ENCODE measurements at regions not wholly inside any gene's neighbourhood (a gene's known extent, or its start where the extent isn't known, plus 50 kb on each side); places are given as distances from the start of the nearest gene placed in this dataset.
"Not testable (repeated sequence)": the region's sequence is repeated elsewhere in the genome, so short reads cannot be mapped to it uniquely, and the experiment has no call there.

DNA sequence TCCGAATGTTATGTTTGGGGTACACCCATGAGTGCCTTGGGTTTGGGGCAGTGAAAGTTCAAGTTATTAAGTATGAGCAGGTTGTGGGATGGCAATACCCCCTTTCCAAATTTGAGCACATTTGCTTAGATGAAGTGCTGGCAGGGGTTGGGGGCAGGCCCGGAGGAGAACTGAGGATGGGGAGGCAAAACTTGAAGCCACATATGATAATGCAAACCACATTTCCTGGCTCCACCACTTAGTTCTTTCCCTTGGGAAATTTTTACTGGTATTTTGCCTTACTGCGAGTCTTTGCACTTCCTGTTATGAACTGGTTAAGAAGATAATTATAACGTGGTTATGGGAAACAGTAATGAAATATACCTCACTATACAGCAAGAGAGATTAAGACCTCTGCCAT lies 336.0 kb upstream of the ONECUT1 start:
- DNase-seq (ENCODE audit: low read depth) = no peak

DNA sequence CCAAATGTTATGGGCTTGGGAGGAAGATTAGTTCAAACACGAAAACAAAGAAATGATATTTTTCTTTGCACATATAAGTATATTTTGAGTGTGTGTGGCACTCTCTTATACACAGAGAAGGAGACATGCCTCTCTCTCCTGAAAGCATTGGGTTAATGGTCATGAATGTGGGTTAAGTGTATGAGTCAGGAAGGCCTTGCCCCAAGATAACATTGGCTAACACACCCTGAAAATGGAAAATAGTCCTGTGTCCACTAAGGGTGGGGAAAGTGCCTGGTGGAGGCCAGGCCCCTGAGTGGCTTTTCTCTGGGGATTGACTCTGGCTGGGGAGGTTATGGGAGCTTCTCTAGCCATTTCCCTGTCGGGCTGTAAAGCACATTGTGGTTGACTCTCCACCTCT lies 332.7 kb upstream of the ONECUT1 start:
- no peak for DNase-seq (ENCODE audit: low read depth)

DNA sequence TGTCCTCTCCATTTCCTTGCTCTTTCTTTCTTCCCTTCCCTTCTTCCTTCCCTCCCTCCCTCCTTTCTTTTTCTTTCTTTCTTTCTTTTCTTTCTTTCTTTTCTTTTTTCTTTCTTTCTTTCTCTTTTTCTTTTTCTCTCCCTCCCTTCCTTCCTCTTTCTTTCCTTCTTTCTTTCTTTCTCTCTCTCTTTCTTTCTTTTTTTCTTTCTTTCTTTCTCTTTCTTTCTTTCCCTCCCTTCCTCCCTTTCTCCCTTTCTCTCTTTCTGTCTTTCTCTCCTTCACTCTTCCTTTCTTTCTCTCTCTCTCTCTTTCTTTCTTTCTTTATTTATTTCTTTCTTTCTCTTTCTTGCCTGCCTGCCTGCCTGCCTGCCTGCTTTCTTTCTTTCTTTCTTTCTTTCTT lies 326.8 kb upstream of the ONECUT1 start:
- not testable (repeated sequence) for DNase-seq (ENCODE audit: low read depth)

DNA sequence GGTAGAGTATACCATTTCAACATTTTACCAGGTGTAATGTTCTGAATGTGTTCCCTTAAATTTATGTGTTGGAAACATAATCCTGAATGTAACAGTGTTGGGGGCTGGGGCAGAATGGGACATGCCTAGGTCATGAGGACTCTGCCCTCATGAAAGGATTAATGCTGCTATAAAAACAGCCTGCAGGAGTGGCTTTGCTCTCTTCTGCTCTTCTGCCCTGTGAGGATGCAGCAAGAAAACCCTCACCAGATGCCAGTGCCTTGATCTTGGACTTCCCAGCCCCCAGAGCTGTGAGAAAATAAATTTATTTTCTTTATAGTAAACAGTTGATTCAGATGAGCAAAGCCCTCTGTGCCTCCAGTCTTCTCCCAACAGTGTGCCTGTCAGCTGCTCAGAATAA lies 326.0 kb upstream of the ONECUT1 start:
- no peak for DNase-seq (ENCODE audit: low read depth)

DNA sequence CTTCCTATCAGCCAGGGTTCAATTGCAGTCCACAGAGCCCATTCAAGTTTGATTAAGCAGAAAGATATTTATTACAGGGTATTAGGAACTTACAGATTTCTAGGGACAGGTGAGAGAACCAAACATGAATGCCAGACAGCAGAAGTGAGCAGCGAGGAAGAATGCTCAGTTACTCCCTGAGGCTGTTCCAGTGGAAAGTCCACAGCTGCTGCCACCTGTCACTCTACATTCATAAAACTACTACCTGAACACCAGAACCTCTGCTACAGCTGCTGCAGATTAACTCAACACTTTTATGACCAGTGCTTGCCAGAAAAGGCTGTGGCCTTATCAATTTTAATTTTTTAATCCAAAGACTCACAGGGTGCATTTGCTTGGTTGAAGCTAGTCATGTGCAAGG lies 325.4 kb upstream of the ONECUT1 start:
- no peak for DNase-seq (ENCODE audit: low read depth)

DNA sequence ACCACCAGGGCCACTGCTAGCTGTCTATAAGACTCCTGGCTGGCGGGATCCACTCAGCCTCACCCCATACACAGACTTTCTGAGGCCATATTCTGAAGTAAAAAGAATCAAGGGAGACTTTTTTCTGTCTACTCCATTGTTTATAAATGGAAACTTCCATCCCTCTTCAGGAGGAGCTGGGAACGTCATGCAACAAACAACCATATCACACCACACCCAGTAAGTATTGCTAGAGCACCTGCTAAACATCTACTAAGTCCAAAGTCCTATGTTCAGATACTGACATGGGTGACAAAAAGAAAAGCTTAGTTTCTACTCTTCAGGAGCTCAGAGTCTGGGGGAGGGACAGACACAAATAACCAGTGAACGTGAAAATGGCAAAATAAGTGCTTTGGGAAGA lies 324.8 kb upstream of the ONECUT1 start:
- DNase-seq (ENCODE audit: low read depth) = no peak

DNA sequence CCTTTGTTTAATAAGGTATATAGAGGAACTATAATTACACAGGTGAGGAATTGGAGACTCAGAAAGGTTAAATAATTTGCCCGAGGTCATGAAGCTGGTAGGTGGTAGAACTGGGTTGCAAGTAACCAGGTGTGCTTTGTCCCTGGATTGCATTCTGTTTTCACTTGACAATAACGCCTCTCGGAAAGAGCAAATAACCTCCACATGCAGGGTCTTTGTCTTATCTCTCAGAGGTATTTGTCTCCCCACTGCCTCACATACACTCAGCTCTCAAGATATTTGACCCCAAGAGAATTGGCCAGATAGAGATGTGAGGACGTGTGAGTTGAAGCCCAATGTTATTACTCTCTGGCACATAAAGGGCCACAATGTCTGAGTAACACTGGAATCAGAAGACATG lies 320.9 kb upstream of the ONECUT1 start:
- DNase-seq (ENCODE audit: low read depth) = no peak

DNA sequence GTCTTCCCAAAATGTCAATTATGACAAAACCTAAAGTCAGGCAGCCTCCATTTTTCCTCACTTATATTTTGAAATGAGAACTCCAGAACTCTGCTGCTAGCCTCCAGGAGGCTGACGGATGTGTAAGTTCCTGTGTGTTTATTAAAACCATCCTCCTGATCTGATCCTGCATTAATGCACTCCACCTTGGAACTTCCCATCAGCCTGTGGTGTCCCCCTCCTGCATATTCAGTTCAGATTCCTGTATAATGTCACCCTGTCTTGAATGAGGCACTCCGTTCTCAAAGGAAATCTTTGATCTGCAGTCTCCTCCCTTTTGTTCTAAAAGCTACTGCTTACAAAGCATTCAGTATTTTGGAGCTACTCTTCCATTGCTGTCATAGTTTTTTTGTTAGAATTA lies 318.2 kb upstream of the ONECUT1 start:
- no peak for DNase-seq (ENCODE audit: low read depth)

DNA sequence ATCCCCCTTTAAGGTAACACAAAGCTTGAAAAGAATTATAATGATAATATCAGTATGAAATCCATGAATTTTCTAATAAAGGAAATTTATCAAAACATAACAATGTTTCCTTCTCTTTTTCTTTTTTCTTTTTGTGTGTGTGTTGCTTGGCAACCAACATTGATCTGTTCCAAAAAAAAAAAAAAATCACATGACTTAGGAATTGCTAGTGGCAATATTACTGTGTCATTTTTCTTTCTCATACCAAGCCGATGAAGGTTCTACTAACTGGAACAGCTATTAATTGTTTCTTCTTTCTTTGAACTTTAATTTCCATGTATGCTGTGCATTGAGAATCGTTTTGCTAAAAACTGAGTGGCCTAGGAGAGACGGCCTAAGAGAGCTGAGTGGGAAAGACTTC lies 317.7 kb upstream of the ONECUT1 start:
- DNase-seq (ENCODE audit: low read depth) = no peak

DNA sequence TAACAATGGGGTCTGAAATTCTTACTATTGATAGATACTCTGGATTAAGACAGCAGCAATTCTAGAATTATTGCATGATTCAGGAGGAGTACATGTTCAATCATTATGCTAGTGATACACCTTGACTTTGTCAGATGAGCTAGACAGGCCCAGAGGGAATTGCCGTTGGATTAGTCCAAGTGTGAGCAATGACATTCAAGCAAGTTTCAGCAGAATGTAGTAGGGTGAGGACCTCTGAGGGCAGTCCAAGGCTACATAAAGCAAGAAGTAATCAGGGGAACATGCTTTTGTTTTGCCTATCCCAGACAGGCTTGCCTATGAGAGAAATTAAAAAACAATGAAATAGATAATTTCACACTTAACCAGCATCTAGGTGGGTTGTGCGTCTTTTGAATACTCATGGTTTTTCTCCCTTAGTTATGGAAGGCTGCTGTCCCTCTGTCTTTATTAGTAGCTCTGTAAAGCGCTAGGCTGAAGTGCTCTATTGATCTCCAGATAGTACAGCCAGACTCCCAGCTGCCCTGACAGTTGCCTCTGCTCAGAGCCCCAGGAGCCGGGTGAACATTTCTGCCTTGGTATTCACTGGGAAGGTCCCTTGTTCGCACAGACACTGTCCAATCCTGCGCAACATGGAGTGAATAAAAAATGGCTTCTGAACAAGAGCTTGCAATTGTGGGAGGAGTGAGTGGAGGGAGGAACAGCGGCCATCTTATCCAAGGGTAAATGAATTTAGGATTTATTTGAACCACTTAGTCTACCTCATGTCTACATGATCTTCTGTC lies 316.6 kb upstream of the ONECUT1 start:
- no peak for DNase-seq (ENCODE audit: low read depth)

DNA sequence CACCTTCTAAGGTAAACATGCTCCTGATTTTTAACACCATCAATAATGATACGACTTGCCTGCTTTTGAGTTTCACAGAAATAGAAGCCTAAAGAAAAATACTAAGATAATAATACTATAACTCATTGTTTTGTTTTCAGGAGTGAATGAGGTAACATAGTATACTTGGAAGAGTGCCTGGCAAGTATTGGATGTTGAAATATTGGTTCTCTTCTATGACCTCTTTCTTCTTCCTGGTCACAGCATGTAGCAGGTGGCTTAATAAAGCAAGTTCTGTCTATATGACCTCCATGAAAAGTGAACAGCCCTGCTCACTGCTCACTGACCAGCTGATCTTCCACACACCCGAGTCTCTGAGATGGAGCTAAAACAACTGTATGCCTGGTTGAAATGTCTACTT lies 312.3 kb upstream of the ONECUT1 start:
- no peak for DNase-seq (ENCODE audit: low read depth)

DNA sequence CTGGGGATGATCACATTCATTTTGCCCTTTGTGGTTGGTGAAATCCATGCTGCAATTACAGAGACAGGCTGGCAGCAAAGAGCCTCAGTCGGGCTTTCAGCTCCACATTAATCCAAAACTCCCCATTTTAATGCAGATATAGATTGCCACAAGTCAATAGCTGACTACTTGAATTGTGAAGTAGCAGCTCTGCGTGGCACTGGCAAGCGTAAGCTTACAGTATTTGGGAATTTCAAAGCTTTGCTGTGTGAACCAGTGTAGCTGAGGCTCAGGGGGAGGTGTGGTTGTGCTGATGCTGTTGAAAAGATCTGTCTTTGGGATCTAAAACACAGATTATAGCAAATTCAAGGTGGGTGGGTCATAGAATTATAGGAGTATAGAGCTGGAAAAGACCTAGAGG lies 290.3 kb upstream of the ONECUT1 start:
- DNase-seq (ENCODE audit: low read depth) = no peak

DNA sequence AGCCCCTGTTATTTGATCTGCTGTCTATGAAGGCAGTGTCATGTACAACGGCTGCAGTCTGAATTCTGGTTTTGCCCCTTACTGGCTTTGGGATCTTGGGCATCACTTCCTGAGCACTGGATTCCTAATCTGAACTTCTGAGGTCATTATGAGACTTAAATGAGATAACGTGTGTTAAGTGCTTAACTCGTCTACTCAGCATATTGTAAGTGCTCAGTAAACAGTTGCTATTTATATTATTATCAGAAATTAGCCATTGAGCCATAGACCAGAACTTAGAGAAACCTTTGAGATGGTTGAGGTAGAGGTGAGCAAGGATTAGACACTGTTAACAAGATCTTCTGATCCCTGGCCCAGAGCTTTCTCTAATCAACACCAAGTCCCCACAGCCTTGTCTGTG lies 284.1 kb upstream of the ONECUT1 start:
- DNase-seq (ENCODE audit: low read depth) = no peak

DNA sequence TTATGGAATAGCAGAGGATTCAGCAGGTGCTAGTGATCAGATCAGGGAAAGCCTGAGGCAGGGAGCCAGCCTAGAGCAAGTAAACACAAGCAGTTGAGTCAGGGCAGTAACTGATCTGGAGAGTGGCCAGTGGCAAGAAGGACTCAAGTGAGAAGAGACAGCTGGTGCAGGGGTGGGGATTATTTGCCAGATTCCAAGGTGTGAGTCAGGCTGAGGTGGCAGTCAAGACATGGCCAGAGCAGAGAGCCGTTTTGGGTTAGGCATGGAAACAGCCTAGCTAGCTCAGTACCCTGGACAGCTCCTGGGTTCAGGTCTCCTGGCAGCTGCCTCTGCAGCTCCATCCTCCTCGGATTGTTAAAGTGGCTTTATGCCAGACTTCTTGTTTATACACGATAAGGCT lies 281.9 kb upstream of the ONECUT1 start:
- DNase-seq (ENCODE audit: low read depth) = no peak

DNA sequence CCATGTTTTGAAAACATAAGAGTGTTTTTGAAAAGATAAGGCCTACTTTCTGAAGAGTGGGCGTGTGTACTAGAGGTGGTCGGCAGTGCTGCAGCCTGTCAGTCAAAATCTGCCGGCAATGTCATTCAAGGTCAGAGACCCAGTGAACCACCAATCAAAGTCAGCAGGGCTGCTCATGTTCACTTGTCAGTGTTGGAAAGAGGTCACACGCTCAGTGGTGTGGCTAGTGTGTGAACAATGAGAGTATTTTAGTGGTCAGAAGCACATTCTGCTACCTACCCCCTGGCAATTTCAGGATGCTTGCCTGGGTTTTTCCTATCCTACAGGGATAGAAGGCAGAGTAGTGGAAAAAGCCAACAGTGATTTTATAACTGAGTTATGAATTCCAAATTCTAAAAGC lies 278.5 kb upstream of the ONECUT1 start:
- no peak for DNase-seq (ENCODE audit: low read depth)

DNA sequence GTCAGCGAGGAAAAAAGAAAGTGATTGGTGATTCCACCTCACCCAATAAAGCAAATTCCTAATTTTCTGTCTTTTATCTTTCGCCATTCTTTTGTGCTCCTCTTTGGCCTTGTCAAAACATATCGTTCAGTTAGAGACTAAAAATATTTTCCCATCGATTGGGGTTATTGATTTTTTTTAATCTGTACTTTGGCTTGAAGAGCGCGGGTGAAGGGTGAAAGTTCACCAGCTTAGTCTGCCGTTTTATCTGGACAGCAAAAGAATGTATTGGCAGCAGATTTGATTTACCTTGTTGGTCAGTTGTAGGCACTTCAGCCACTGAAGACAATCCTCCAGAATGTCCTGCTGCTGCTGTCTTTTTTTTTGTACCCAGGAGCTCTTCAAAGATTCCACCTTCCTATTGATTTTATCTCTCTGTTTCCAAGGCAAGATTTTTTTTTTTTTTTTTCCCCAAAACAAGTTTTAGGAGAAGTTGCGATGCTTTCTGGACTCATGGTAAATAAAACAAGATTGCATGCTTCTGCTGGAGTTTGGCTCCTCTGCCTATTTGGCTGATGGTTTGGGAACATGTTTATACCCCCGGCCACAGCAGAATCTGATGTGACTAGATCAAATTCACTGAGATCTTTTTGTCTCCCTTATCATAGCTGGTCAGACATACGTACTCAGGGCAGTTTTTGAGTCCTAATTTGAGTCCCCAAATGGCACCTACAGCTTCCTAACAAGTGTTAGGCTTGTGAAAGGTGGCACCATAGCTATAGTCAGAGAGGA lies 269.3 kb upstream of the ONECUT1 start:
- no peak for DNase-seq (ENCODE audit: low read depth)

DNA sequence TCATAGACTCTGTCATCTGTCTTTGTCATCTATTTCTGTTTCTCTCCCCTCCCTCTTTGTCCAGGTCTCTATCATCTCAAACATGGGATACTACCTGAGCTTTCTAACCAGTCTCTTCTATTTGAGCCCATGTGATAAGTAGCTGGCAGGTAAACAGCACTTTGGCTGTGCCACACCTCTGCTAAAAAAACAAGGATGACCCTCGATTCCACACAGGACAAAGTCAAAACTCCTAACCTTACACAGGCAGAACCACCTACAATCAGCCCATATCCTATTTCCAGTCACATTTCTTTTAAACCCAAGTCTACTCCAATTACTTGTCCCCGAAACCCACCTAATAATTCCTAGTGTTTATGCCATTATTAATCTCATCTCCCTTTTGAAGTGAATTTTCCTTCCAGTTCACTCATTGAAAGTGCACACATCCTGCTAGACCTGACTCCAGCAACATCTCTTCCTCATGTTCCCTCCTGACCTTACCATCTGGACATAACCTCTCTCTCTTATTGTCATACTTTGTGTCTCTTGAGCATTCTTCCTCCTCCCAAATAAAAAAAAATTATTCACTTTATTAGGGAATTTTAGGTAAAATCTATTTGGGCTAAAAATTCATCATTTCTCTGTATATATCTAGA lies 256.1 kb upstream of the ONECUT1 start:
- DNase-seq (ENCODE audit: low read depth) = no peak

DNA sequence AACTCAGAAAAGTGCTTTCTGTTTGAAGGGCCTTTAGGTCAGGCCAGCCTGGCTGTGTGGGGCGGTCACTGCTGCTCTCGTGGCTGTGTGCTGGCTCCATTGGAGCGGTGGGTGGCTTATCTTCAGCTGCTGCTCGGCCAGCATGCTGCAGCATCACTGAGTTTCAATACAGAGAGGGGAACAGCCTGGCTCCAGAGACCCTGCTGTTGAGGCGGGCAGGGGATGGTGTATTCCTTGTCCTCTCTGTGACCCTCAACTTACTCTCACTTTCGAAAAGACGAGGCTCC lies 248.5 kb upstream of the ONECUT1 start:
- no peak for DNase-seq (ENCODE audit: low read depth)

DNA sequence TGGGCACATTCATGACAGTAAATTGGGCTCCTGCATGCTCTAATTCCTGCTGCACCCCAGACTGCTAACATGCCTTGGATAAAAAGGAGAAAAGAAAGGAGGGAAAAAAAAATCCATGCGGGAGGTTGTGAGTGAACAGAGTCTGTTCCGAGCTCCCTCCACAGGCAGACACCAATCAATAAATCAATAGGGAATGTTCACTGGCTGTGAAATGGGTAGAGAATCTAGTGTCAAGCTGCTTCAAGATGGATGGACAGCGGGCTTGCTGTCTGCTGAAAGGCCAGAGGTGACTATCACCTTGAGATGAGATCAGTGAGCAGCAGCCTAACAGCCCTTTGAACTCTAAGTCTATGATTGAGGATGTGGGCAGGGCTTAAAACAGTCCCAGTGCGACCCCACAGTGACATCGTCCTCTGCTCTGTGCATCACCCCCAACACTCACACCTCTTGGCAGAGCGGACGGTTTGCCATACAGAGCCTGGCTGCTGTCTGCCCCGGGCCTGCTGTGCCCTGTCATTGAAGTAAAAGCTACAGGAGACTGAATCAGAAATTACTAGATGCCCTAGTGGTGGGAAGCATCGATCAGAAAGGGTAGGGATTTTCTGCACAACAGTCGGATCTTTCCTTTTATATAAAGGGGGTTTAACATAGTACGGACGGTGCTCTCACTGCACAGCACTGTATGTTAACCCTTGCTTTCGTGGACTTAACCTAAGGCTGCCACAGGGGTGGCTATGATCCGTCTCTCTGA lies 247.9 kb upstream of the ONECUT1 start:
- no peak for DNase-seq (ENCODE audit: low read depth)

DNA sequence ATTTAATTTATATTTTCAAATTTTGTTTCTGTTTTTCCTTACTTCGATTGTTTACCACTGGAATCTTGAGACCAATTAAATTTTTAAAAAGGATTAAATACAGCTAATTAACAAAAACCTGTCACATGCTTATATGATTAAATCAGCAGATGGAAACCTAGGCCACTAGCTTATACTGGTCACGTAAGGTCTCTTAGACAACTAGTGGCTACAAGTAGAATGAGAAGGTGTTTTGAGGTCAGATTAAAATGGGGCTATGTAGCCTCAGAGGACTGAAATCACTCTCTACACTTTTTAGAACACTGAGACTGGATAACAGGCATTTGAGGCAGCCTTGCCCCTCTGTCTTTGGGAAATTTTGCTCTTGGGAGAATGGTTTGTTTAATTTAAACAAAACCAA lies 246.5 kb upstream of the ONECUT1 start:
- no peak for DNase-seq (ENCODE audit: low read depth)

DNA sequence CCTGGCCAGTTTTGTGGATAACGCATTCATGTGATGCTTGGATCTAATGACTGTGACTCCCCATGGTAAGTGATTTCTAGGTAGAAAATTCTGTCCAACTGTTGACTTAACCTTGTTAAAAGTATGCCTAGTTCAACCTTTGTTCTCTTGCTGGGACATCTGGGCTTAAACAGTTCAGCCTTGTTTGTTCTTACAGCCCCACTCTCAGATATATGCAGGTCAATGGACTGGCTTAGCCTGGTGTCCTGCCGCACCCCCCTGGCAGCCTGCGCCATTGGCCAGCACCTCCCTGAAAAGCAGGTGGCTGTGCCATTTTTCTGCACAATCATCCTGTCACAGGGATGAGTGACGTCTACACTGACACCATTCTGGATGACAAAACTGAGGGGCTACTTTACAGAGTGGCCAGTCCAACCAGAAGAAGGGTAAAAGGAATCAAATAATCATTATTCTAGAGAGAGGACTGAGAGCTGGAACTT lies 244.7 kb upstream of the ONECUT1 start:
- no peak for DNase-seq (ENCODE audit: low read depth)

DNA sequence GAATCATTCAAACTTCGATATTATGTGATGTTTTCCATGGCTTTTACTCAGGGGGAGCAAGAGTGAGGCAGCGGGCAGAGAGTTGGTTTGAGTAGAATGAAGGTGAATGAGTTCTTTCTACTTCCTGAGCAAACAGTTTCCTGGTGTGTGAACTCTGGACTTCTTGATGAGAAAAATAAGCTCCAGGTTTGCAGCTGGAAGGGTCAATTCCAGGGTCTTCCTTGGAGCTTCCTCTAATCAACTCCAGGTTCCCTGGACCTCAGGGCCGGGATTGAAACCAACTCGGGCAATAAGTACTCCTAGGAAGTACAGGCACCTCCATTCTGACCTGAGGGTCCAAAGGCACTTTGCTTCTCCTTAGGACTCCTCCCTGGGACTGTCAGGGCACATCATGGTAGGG lies 243.6 kb upstream of the ONECUT1 start:
- DNase-seq (ENCODE audit: low read depth) = no peak

DNA sequence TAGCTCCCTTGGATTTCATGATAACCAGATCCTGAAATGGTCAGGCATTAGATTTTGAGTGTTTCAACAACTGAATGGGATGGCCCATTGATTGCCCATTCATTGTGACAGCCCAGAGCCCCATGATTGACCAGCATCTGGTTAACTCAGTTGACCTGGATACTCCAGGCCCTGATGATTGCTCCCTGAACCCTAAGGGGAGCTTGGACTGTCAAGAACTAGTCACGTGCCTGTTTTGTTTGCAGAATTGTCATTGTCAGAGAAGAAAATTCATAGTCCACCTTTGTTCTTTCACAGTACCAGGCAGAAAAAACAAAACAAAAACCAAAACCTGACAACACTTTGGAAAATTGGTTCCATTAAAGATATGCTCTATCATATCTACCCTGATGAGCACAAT lies 241.3 kb upstream of the ONECUT1 start:
- DNase-seq (ENCODE audit: low read depth) = no peak
